SU-DHL-6 (cell line): ENCODE measurements at regions not wholly inside any gene's neighbourhood (a gene's known extent, or its start where the extent isn't known, plus 50 kb on each side); places are given as distances from the start of the nearest gene placed in this dataset.

ENCODE experiments used
- H2AFZ ChIP-seq: fragments of 200-600 bp; sonication (generic); 2 replicates; pipeline ENCODE4 v1.6.1; 2014; ENCODE audit warnings: low read depth, mild to moderate bottlenecking, moderate library complexity, mixed read lengths, antibody characterized with exemption, low read length; ENCODE audit not compliant: severe bottlenecking
- H3F3A ChIP-seq: fragments of 200-600 bp; shearing (Covaris generic); 2 replicates; pipeline ENCODE4 v1.6.0; 2016; ENCODE audit warnings: antibody characterized with exemption, mild to moderate bottlenecking; ENCODE audit not compliant: insufficient read depth
- H3K27ac ChIP-seq: fragments of 200-600 bp; sonication (generic); 2 replicates; pipeline ENCODE4 v1.5.1; 2016; ENCODE audit warnings: low read depth, mild to moderate bottlenecking, low read length, moderate library complexity, mixed read lengths
- H3K27me3 ChIP-seq: fragments of 200-600 bp; sonication (generic), shearing (Covaris generic); 2 replicates; pipeline ENCODE4 v1.6.0; 2014; ENCODE audit warnings: mild to moderate bottlenecking, low read length
- H3K36me3 ChIP-seq: fragments of 200-600 bp; sonication (generic); 2 replicates; pipeline ENCODE4 v1.6.1; 2014; ENCODE audit warnings: mild to moderate bottlenecking, low read length, mixed read lengths
- H3K4me2 ChIP-seq: fragments of 300-600, 200-600 bp; shearing (Covaris generic), sonication (generic); 2 replicates; pipeline ENCODE4 v1.6.0; 2014; ENCODE audit warnings: low read length, low read depth, mild to moderate bottlenecking; ENCODE audit not compliant: poor library complexity, severe bottlenecking
- H3K4me3 ChIP-seq: fragments of 200-600 bp; sonication (generic); 2 replicates; pipeline ENCODE4 v1.5.1; 2014; ENCODE audit warnings: antibody characterized with exemption, low read length, mild to moderate bottlenecking, mixed read lengths; ENCODE audit not compliant: insufficient read depth, poor library complexity, severe bottlenecking
- H3K79me2 ChIP-seq: fragments of 200-600 bp; sonication (generic); 2 replicates; pipeline ENCODE4 v1.6.1; 2014; ENCODE audit warnings: mild to moderate bottlenecking, low read length, moderate library complexity; ENCODE audit not compliant: insufficient read depth
- H3K9ac ChIP-seq: fragments of 200-600 bp; sonication (generic); 2 replicates; pipeline ENCODE4 v1.7.0; 2014; ENCODE audit warnings: mild to moderate bottlenecking, low read length
- H3K9me2 ChIP-seq: fragments of 200-600 bp; sonication (generic); replicated peaks from 2 replicates; pipeline ENCODE4 v1.6.1; 2014; ENCODE audit warnings: low read length; ENCODE audit not compliant: insufficient read depth
- H3K9me3 ChIP-seq: fragments of 200-600 bp; sonication (generic); 2 replicates; pipeline ENCODE4 v1.6.1; 2014; ENCODE audit warnings: low read length, mixed read lengths; ENCODE audit not compliant: insufficient read depth
- H4K20me1 ChIP-seq: fragments of 200-600 bp; sonication (generic); 2 replicates; pipeline ENCODE4 v1.6.1; 2014; ENCODE audit warnings: low read depth, mild to moderate bottlenecking, antibody characterized with exemption, low read length, moderate library complexity, mixed read lengths
- EZH2phosphoT487 ChIP-seq: fragments of 200-600 bp; sonication (generic), shearing (Covaris generic); conservative IDR thresholded peaks from 2 replicates; pipeline ENCODE4 v1.6.1; 2018; ENCODE audit warnings: mild to moderate bottlenecking, antibody characterized with exemption, low read length, moderate library complexity, mixed read lengths
- TF ChIP-seq, protein P1 (sequence below): fragments of 200-600 bp; sonication (generic); IDR thresholded peaks from one replicate; pipeline ENCODE4 v1.5.1; 2017; ENCODE audit warnings: antibody characterized with exemption, mild to moderate bottlenecking, low read length, moderate library complexity; ENCODE audit not compliant: insufficient read depth, poor library complexity, severe bottlenecking

DNA sequence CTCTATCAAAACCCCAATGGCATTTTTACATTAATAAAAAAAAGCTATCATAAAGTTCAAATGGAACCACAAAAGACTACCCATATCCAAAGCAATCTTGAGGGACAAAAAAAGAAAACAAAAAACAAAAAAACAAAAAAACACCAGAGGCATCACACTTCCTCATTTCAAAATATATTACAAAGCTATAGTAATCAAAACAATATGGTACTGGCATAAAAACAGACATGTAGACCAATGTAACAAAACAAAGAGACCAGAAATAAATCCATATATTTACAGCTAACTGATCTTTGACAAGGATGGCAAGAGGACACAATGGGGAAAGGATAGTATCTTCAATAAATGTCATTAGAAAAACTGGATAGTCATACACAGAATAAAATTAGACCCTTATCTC lies 245.1 kb upstream of the MSX2 start:
- no peak overlapping the region for H3K4me3 ChIP-seq
- no peak overlapping the region for H3K4me2 ChIP-seq
- H3K9me2 ChIP-seq, result no peaks in the 10 kb centered on the region
- H3F3A ChIP-seq, result no peaks in the 10 kb centered on the region
- H3K9me3 ChIP-seq, result no peaks in the 10 kb centered on the region
- no peak overlapping the region for H2AFZ ChIP-seq
- H3K27ac ChIP-seq, result no peak overlapping the region
- no peaks in the 10 kb centered on the region for H4K20me1 ChIP-seq
- no peaks in the 10 kb centered on the region for H3K36me3 ChIP-seq
- no peaks in the 10 kb centered on the region for H3K27me3 ChIP-seq
- no peak overlapping the region for H3K9ac ChIP-seq
- H3K79me2 ChIP-seq, result no peaks in the 10 kb centered on the region
- TF ChIP-seq EZH2phosphoT487, result no peak
- TF ChIP-seq, protein P1, sequence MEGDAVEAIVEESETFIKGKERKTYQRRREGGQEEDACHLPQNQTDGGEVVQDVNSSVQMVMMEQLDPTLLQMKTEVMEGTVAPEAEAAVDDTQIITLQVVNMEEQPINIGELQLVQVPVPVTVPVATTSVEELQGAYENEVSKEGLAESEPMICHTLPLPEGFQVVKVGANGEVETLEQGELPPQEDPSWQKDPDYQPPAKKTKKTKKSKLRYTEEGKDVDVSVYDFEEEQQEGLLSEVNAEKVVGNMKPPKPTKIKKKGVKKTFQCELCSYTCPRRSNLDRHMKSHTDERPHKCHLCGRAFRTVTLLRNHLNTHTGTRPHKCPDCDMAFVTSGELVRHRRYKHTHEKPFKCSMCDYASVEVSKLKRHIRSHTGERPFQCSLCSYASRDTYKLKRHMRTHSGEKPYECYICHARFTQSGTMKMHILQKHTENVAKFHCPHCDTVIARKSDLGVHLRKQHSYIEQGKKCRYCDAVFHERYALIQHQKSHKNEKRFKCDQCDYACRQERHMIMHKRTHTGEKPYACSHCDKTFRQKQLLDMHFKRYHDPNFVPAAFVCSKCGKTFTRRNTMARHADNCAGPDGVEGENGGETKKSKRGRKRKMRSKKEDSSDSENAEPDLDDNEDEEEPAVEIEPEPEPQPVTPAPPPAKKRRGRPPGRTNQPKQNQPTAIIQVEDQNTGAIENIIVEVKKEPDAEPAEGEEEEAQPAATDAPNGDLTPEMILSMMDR, result no peak

DNA sequence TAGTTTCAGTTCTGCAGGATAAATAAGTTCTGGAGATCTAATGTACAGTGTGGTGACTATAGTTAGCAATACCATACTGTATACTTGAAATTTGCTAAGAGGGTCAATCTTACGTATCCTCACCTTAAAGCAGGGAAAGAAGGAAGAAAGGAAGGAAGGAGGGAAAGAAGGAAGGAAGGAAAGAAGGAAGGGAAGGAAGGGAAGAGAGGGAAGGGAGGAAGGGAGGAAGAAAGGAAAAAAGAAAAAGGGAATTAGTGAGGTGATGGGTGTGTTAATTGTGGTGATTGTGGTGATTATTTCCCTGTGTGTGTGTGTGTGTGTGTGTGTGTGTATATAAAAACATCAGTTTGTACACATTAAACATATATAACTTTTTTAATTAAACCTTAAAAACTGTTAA lies 242.6 kb upstream of the MSX2 start:
- H3K27me3 ChIP-seq, result no peaks in the 10 kb centered on the region
- no peaks in the 10 kb centered on the region for H3K9me2 ChIP-seq
- no peak overlapping the region for H3K4me3 ChIP-seq
- TF ChIP-seq, protein P1, result no peak
- TF ChIP-seq EZH2phosphoT487, result no peak
- H3K79me2 ChIP-seq, result no peaks in the 10 kb centered on the region
- H3F3A ChIP-seq, result no peaks in the 10 kb centered on the region
- no peak overlapping the region for H2AFZ ChIP-seq
- H3K9ac ChIP-seq, result no peak overlapping the region
- no peak overlapping the region for H3K27ac ChIP-seq
- no peaks in the 10 kb centered on the region for H3K36me3 ChIP-seq
- no peaks in the 10 kb centered on the region for H4K20me1 ChIP-seq
- H3K9me3 ChIP-seq, result no peaks in the 10 kb centered on the region
- no peak overlapping the region for H3K4me2 ChIP-seq

DNA sequence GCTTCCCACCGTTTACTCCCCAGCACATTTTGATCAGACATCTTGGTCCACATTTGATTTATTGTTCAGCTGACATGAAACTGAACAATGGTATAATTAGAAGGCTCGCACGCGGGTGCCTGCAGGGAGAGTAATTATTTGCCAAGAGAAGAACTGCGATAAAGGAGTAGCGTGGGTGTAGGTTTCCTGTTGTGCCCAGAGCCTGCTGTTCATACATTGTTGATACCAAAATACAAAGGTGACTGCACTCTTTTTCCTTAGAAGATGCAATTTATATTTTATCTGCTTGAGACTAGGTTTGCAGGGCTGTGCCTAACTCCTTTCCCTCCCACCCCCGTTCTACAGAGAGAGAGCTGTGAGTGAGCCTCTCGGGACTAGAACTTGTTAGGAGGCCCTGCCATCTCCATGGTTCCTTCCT lies 241.8 kb upstream of the MSX2 start:
- H3K9me2 ChIP-seq, result no peaks in the 10 kb centered on the region
- no peaks in the 10 kb centered on the region for H3K36me3 ChIP-seq
- H4K20me1 ChIP-seq, result no peaks in the 10 kb centered on the region
- H3K4me3 ChIP-seq, result no peak overlapping the region
- no peaks in the 10 kb centered on the region for H3F3A ChIP-seq
- H3K79me2 ChIP-seq, result no peaks in the 10 kb centered on the region
- H3K9ac ChIP-seq, result no peak overlapping the region
- no peak overlapping the region for H2AFZ ChIP-seq
- no peaks in the 10 kb centered on the region for H3K9me3 ChIP-seq
- no peak for TF ChIP-seq EZH2phosphoT487
- TF ChIP-seq, protein P1, result no peak
- no peak overlapping the region for H3K4me2 ChIP-seq
- H3K27ac ChIP-seq, result no peak overlapping the region
- no peaks in the 10 kb centered on the region for H3K27me3 ChIP-seq
